Caco-2 (cell line): ENCODE measurements at regions not wholly inside any gene's neighbourhood (a gene's known extent, or its start where the extent isn't known, plus 50 kb on each side); places are given as distances from the start of the nearest gene placed in this dataset.

Experiments used
- BruUV-seq: library from RNA; stranded (reverse); fragments of 400-500 nt; replicated peaks from 2 replicates; lab custom pipeline; 2021; lab: Mats Ljungman, UMichigan
- CTCF ChIA-PET: fragments of 300-600 bp; sonication (Branson Sonifier 250); formaldehyde crosslinking; loops from one replicate; lab custom pipeline; 2022; ENCODE audit warnings: antibody characterized with exemption; lab: Charles Lee
- POLR2A ChIA-PET: fragments of 300-600 bp; sonication (Branson Sonifier 250); formaldehyde crosslinking; loops from one replicate; lab custom pipeline; 2022; ENCODE audit warnings: antibody characterized with exemption; lab: Charles Lee
- DNase-seq, 2 experiments: peaks; one replicate each; pipeline versions ENCODE4 v3.0.0 to v3.0.0-alpha.2; 2020 to 2022
- H3K27me3 ChIP-seq: replicated peaks from 2 replicates; pipeline ENCODE4 v1.6.0; 2011; ENCODE audit warnings: low read length; ENCODE audit not compliant: control insufficient read depth, insufficient read depth
- H3K36me3 ChIP-seq: 2 replicates; pipeline ENCODE4 v1.5.1; 2011; ENCODE audit warnings: low read length; ENCODE audit not compliant: control insufficient read depth, insufficient read depth
- H3K4me1 ChIP-seq: fragments of 250-450 bp; sonication (Bioruptor Pico); 2 replicates; pipeline ENCODE4 v1.5.1; 2020; ENCODE audit warnings: mild to moderate bottlenecking
- H3K4me3 ChIP-seq: 2 replicates; pipeline ENCODE4 v1.5.1; 2011; ENCODE audit warnings: low read depth, mild to moderate bottlenecking, control low read depth, low read length
- H3K9me3 ChIP-seq: fragments of 250-450 bp; sonication (Bioruptor Pico); 2 replicates; pipeline ENCODE4 v1.5.1; 2020; ENCODE audit warnings: mild to moderate bottlenecking, moderate library complexity
- H3K27ac Mint-ChIP-seq: one replicate; pipeline ENCODE4 v1.8.0; 2022; ENCODE audit warnings: mixed read lengths; ENCODE audit not compliant: unreplicated experiment
- H3K27me3 Mint-ChIP-seq: one replicate; pipeline ENCODE4 v1.8.0; 2022; ENCODE audit warnings: mixed read lengths; ENCODE audit not compliant: insufficient read depth, unreplicated experiment
- H3K36me3 Mint-ChIP-seq: one replicate; pipeline ENCODE4 v1.8.0; 2022; ENCODE audit warnings: mild to moderate bottlenecking, mixed read lengths; ENCODE audit not compliant: insufficient read depth, unreplicated experiment
- H3K4me1 Mint-ChIP-seq: one replicate; pipeline ENCODE4 v1.8.0; 2022; ENCODE audit warnings: low read depth, mixed read lengths; ENCODE audit not compliant: unreplicated experiment
- H3K4me3 Mint-ChIP-seq: one replicate; pipeline ENCODE4 v1.8.0; 2022; ENCODE audit warnings: mild to moderate bottlenecking, moderate library complexity, mixed read lengths; ENCODE audit not compliant: unreplicated experiment
- H3K9me3 Mint-ChIP-seq: one replicate; pipeline ENCODE4 v1.8.0; 2022; ENCODE audit warnings: mixed read lengths; ENCODE audit not compliant: unreplicated experiment
- intact Hi-C: fragments of 100-400 bp; cut with micrococcal nuclease; formaldehyde crosslinking; loops from one replicate; pipeline ENCODE4 v1.10.0; 2022; ENCODE audit not compliant: unreplicated experiment
- TF ChIP-seq, protein P1 (sequence below), 2 experiments: fragments of 200-600 bp in 1 of 2; IDR thresholded peaks; 1 replicate in 1 of 2; 2 replicates in 1 of 2; pipeline versions ENCODE4 v1.5.1 to v1.8.0; 2011 to 2022; ENCODE audit warnings: antibody characterized with exemption in 1 of 2, control low read depth in 1 of 2, inconsistent platforms in 1 of 2, low read depth in 1 of 2, low read length in 1 of 2, mild to moderate bottlenecking in 1 of 2, moderate library complexity in 1 of 2; ENCODE audit not compliant: insufficient read depth in 1 of 2, severe bottlenecking in 1 of 2, unreplicated experiment in 1 of 2

DNA sequence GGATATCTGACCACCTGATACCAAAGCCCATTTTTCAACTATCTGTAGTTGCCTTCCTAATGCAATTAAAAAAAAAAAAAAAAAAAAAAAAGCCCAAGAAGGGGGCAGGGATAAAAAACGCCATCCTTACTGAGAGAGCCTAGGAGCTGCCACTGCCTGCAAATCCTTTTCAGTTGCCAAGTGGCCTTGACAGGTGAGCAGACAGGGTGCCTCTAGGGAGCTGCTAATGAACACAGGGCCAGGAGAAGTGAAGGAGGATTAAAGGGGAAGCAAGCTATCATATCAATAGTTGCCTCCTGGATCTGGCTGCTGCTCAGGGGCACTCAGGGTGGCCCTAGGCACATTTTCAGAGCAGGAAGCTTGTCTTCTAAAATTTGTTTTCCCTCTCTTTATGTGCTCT is 547.4 kb downstream of the TLE1 start:
- Mint-ChIP-seq H3K36me3 (no peaks in the 10 kb centered on the region), H3K27me3 (no peaks in the 10 kb centered on the region), H3K27ac (no peak overlapping the region), H3K9me3 (no peaks in the 10 kb centered on the region), H3K4me3 (no peak overlapping the region), H3K4me1 (no peaks in the 10 kb centered on the region)
- no peaks in the 10 kb centered on the region for H3K27me3 ChIP-seq
- ChIA-PET POLR2A (no interaction called here), CTCF (no interaction called here)
- intact Hi-C loops, result no loop called here
- no peak overlapping the region for H3K4me3 ChIP-seq
- no TSS peak for BruUV-seq
- no peaks in the 10 kb centered on the region for H3K36me3 ChIP-seq
- no peaks in the 10 kb centered on the region for H3K4me1 ChIP-seq
- no peaks in the 10 kb centered on the region for H3K9me3 ChIP-seq
- TF ChIP-seq, protein P1, sequence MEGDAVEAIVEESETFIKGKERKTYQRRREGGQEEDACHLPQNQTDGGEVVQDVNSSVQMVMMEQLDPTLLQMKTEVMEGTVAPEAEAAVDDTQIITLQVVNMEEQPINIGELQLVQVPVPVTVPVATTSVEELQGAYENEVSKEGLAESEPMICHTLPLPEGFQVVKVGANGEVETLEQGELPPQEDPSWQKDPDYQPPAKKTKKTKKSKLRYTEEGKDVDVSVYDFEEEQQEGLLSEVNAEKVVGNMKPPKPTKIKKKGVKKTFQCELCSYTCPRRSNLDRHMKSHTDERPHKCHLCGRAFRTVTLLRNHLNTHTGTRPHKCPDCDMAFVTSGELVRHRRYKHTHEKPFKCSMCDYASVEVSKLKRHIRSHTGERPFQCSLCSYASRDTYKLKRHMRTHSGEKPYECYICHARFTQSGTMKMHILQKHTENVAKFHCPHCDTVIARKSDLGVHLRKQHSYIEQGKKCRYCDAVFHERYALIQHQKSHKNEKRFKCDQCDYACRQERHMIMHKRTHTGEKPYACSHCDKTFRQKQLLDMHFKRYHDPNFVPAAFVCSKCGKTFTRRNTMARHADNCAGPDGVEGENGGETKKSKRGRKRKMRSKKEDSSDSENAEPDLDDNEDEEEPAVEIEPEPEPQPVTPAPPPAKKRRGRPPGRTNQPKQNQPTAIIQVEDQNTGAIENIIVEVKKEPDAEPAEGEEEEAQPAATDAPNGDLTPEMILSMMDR (IDR thresholded peaks at IDR 0.05; ENCODE audit: insufficient read depth in 1 of 2, low read depth in 1 of 2, low read length in 1 of 2, severe bottlenecking in 1 of 2, unreplicated experiment in 1 of 2), result no peak
- DNase-seq, result no peak

DNA sequence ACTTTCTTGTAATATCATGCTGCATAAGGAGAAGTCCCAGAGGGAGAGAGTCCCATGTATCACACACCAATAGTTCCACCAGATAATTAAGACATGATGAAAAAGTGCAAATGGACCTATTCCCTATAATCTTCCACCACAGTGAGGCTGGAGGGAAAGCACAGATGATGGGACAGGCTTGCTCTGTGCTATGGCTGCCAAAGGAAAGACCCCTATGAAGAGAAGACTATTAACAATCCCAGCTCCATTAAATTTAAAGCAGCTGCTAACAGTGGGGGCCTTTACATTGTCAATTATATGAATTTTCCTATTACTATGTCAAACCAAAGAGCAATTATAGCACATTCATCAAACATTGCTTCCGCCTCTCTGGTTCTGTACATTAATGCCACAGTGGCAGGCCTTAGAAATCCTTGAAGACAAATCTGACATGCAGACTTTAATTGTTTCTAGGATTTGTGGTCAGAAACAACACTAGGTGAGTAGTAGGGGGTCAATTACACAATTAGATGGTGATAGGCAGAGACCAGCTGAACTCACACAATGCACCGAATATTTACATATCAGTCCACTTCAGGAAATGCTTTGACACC is 551.3 kb downstream of the TLE1 start:
- no peaks in the 10 kb centered on the region for H3K36me3 ChIP-seq
- H3K27me3 ChIP-seq, result no peaks in the 10 kb centered on the region
- H3K36me3 Mint-ChIP-seq, result no peaks in the 10 kb centered on the region
- H3K9me3 ChIP-seq, result no peaks in the 10 kb centered on the region
- ChIA-PET POLR2A (no interaction called here), CTCF (no interaction called here)
- no peak overlapping the region for H3K4me3 Mint-ChIP-seq
- H3K4me1 Mint-ChIP-seq, result no peaks in the 10 kb centered on the region
- H3K4me3 ChIP-seq, result no peak overlapping the region
- no TSS peak for BruUV-seq
- no peaks in the 10 kb centered on the region for H3K4me1 ChIP-seq
- H3K9me3 Mint-ChIP-seq, result no peaks in the 10 kb centered on the region
- TF ChIP-seq, protein P1 (IDR thresholded peaks at IDR 0.05; ENCODE audit: insufficient read depth in 1 of 2, low read depth in 1 of 2, low read length in 1 of 2, severe bottlenecking in 1 of 2, unreplicated experiment in 1 of 2), result no peak
- no peak for DNase-seq
- no peaks in the 10 kb centered on the region for H3K27me3 Mint-ChIP-seq
- no peak overlapping the region for H3K27ac Mint-ChIP-seq
- intact Hi-C loops, result no loop called here

DNA sequence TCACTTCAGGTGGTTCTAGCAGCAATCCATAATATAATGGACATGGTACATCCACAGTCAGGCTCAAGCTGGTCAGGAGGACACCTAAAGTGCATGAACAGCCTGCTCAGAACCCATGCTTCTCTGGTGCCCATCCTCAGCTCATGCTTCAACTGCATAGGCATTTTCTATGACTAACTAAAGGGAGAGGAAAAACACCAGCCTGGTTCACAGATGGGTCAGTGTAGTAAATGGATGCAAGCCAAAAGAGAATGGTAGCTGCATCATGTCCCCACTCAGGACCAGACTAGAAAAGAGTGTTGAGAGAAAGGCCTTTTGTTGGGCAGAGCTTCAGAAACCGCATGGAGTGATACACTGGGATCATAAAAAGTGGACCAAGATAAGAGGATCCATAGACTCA is 556.6 kb downstream of the TLE1 start:
- no TSS peak for BruUV-seq
- Histone ChIP-seq H3K27me3 (no peaks in the 10 kb centered on the region), H3K9me3 (no peaks in the 10 kb centered on the region), H3K36me3 (no peaks in the 10 kb centered on the region), H3K4me3 (no peak overlapping the region), H3K4me1 (no peaks in the 10 kb centered on the region)
- POLR2A ChIA-PET, result no interaction called here
- no peak overlapping the region for H3K4me3 Mint-ChIP-seq
- H3K9me3 Mint-ChIP-seq, result no peaks in the 10 kb centered on the region
- TF ChIP-seq, protein P1 (IDR thresholded peaks at IDR 0.05; ENCODE audit: insufficient read depth in 1 of 2, low read depth in 1 of 2, low read length in 1 of 2, severe bottlenecking in 1 of 2, unreplicated experiment in 1 of 2), result no peak
- H3K27ac Mint-ChIP-seq, result no peak overlapping the region
- DNase-seq, result no peak
- no peaks in the 10 kb centered on the region for H3K4me1 Mint-ChIP-seq
- intact Hi-C loops, result no loop called here
- H3K27me3 Mint-ChIP-seq, result no peaks in the 10 kb centered on the region
- CTCF ChIA-PET, result no interaction called here
- H3K36me3 Mint-ChIP-seq, result no peaks in the 10 kb centered on the region
